HepG2 (cell line): ENCODE measurements at regions not wholly inside any gene's neighbourhood (a gene's known extent, or its start where the extent isn't known, plus 50 kb on each side); places are given as distances from the start of the nearest gene placed in this dataset.

Source experiments
- ATAC-seq: fragments of 200-7000 bp; cut with Tn5 transposase; 3 replicates; pipeline ENCODE4 v1.9.1; 2020; ENCODE audit warnings: mild to moderate bottlenecking, moderate library complexity
- BruUV-seq: library from RNA; stranded (reverse); fragments of 400-500 nt; replicated peaks from 2 replicates; lab custom pipeline; 2021; lab: Mats Ljungman, UMichigan
- CTCF ChIA-PET: fragments of 300-600 bp; formaldehyde crosslinking; extraction: SDS; loops from one replicate; lab custom pipeline; 2021; ENCODE audit warnings: low total read pairs, inconsistent platforms, low intra/inter-chr PET ratio; lab: Yijun Ruan, JAX
- POLR2A ChIA-PET: fragments of 350-600 bp; sonication (Branson Sonifier 250); formaldehyde crosslinking; loops from one replicate; lab custom pipeline; 2020; ENCODE audit warnings: antibody characterized with exemption, inconsistent platforms; lab: Yijun Ruan, JAX
- DNase-seq: peaks from one replicate; pipeline ENCODE4 v3.0.0-alpha.2; 2015; ENCODE audit warnings: low spot score
- FAIRE-seq: peaks from 3 replicates; lab custom pipeline; 2011; peaks lifted over from hg19 to GRCh38; lab: Jason Lieb, UNC
- H2AFZ ChIP-seq: one replicate; pipeline ENCODE4 v1.6.1; 2011; ENCODE audit warnings: low read length, inconsistent platforms
- H3K27ac ChIP-seq: fragments of 300-600 bp; 3 replicates; pipeline ENCODE4 v1.8.0; 2011; ENCODE audit warnings: mixed run types, mild to moderate bottlenecking, mixed read lengths, low read length, inconsistent platforms; ENCODE audit not compliant: insufficient read depth; ENCODE audit errors: extremely low read length
- H3K27me3 ChIP-seq, 2 experiments: fragments of 200-600 bp in 1 of 2; 2 replicates in 1 of 2; 3 replicates in 1 of 2; pipeline versions ENCODE4 v1.6.0 to v1.8.0; 2011; ENCODE audit warnings: low read length in 2 of 2, mild to moderate bottlenecking in 2 of 2, moderate library complexity in 2 of 2, inconsistent platforms in 1 of 2; ENCODE audit not compliant: insufficient read depth in 2 of 2, control insufficient read depth in 1 of 2
- H3K36me3 ChIP-seq, 2 experiments: fragments of 200-600 bp in 1 of 2; replicated peaks in 1 of 2; 2 replicates in 1 of 2; 3 replicates in 1 of 2; pipeline versions ENCODE4 v1.5.1 to v1.8.0; 2011; ENCODE audit warnings: low read length in 2 of 2, inconsistent platforms in 1 of 2; ENCODE audit not compliant: insufficient read depth in 2 of 2, control insufficient read depth in 1 of 2
- H3K4me1 ChIP-seq: 2 replicates; pipeline ENCODE4 v1.5.1; 2012; ENCODE audit warnings: low read length, inconsistent platforms; ENCODE audit not compliant: insufficient read depth
- H3K4me2 ChIP-seq: 2 replicates; pipeline ENCODE4 v1.6.0; 2011; ENCODE audit warnings: low read depth, low read length, inconsistent platforms
- H3K4me3 ChIP-seq, 3 experiments: fragments of 200-600 bp in 1 of 3; sonication (generic), shearing (Covaris generic) in 1 of 3; replicated peaks in 1 of 3; 2 replicates each; pipeline ENCODE4 v1.5.1; 2011 to 2016; ENCODE audit warnings: low read length in 3 of 3, inconsistent platforms in 2 of 3, low read depth in 2 of 3, mild to moderate bottlenecking in 2 of 3, control low read depth in 1 of 3, mixed read lengths in 1 of 3; ENCODE audit not compliant: insufficient read depth in 1 of 3
- H3K79me2 ChIP-seq: one replicate; pipeline ENCODE4 v1.6.1; 2011; ENCODE audit warnings: low read length, inconsistent platforms; ENCODE audit not compliant: insufficient read depth
- H3K9ac ChIP-seq: 2 replicates; pipeline ENCODE4 v1.6.0; 2011; ENCODE audit warnings: mild to moderate bottlenecking, low read depth, low read length, inconsistent platforms; ENCODE audit not compliant: insufficient read depth
- H3K9me3 ChIP-seq: 2 replicates; pipeline ENCODE4 v1.5.1; 2012; ENCODE audit warnings: mild to moderate bottlenecking, low read length
- H4K20me1 ChIP-seq: 2 replicates; pipeline ENCODE4 v1.6.0; 2011; ENCODE audit warnings: inconsistent platforms, mild to moderate bottlenecking, low read length, moderate library complexity; ENCODE audit not compliant: insufficient read depth
- EEA1 ChIP-seq: sonication (generic); formaldehyde crosslinking; IDR thresholded peaks from 2 replicates; pipeline ENCODE4 v1.5.1; 2020; ENCODE audit warnings: mild to moderate bottlenecking, missing genetic modification reagents, borderline replicate concordance
- FOXM1 ChIP-seq: sonication (generic); formaldehyde crosslinking; IDR thresholded peaks from 2 replicates; pipeline ENCODE4 v1.5.0; 2020; ENCODE audit warnings: missing genetic modification reagents
- KAT8 ChIP-seq: IDR thresholded peaks from 2 replicates; pipeline ENCODE4 v1.6.1; 2016; ENCODE audit warnings: missing genetic modification reagents, missing compliant biosample characterization
- KDM4B ChIP-seq: sonication (generic); formaldehyde crosslinking; IDR thresholded peaks from 2 replicates; pipeline ENCODE4 v1.4.0; 2020; ENCODE audit warnings: missing genetic modification reagents
- POLR2AphosphoS5 ChIP-seq: IDR thresholded peaks from 2 replicates; pipeline ENCODE4 v1.6.1; 2012; ENCODE audit warnings: low read depth, low read length
- SNAI1 ChIP-seq: sonication (generic); formaldehyde crosslinking; IDR thresholded peaks from 2 replicates; pipeline ENCODE4 v1.5.0; 2020; ENCODE audit warnings: mild to moderate bottlenecking, missing genetic modification reagents, borderline replicate concordance
- TBL1XR1 ChIP-seq: fragments of 150-350 bp; IDR thresholded peaks from 2 replicates; pipeline ENCODE4 v1.6.1; 2014; ENCODE audit warnings: borderline replicate concordance, low read length; ENCODE audit not compliant: partially characterized antibody
- ZFP36L2 ChIP-seq: sonication (generic); formaldehyde crosslinking; IDR thresholded peaks from 2 replicates; pipeline ENCODE4 v1.4.0; 2020; ENCODE audit warnings: missing genetic modification reagents
- ZNF251 ChIP-seq: sonication (generic); formaldehyde crosslinking; IDR thresholded peaks from 2 replicates; pipeline ENCODE4 v1.9.0; 2021; ENCODE audit warnings: mild to moderate bottlenecking, missing genetic modification reagents
- ZNF317 ChIP-seq: sonication (generic); formaldehyde crosslinking; IDR thresholded peaks from 2 replicates; pipeline ENCODE4 v1.5.0; 2020; ENCODE audit warnings: mild to moderate bottlenecking, missing genetic modification reagents
- ZNF343 ChIP-seq: sonication (generic); formaldehyde crosslinking; IDR thresholded peaks from 2 replicates; pipeline ENCODE4 v1.4.0; 2020; ENCODE audit warnings: mild to moderate bottlenecking, missing genetic modification reagents
- ZNF451 ChIP-seq: sonication (generic); formaldehyde crosslinking; IDR thresholded peaks from 2 replicates; pipeline ENCODE4 v1.5.0; 2020; ENCODE audit warnings: mild to moderate bottlenecking, missing genetic modification reagents
- ZNF562 ChIP-seq: sonication (generic); formaldehyde crosslinking; IDR thresholded peaks from 2 replicates; pipeline ENCODE4 v1.8.0; 2022; ENCODE audit warnings: missing genetic modification reagents, borderline replicate concordance
- ZNF614 ChIP-seq: IDR thresholded peaks from 2 replicates; pipeline ENCODE4 v1.6.1; 2018; ENCODE audit warnings: missing biosample characterization, missing genetic modification reagents, inconsistent platforms, borderline replicate concordance
- WGBS: methylation state at CpG from one replicate; pipeline ENCODE4 v1.1.6; 2017; ENCODE audit warnings: low lambda C conversion rate; 5-methylcytosine and 5-hydroxymethylcytosine counted together
- in situ Hi-C: cut with HindIII; loops from 2 replicates; pipeline ENCODE4 v1.10.0; 2017; ENCODE audit warnings: low pct_unique_long_range_greater_than_20kb; ENCODE audit not compliant: extremely low pct_ligation_motif_present
- intact Hi-C: fragments of 100-400 bp; cut with micrococcal nuclease; formaldehyde crosslinking; loops from one replicate; pipeline ENCODE4 v1.10.0; 2022; ENCODE audit not compliant: unreplicated experiment
- TF ChIP-seq, protein P1 (sequence below): sonication (generic); formaldehyde crosslinking; IDR thresholded peaks from 2 replicates; pipeline ENCODE4 v1.8.1; 2023; ENCODE audit warnings: mild to moderate bottlenecking, missing genetic modification reagents
- TF ChIP-seq, protein P2 (sequence below): sonication (generic); formaldehyde crosslinking; IDR thresholded peaks from 2 replicates; pipeline ENCODE4 v1.5.1; 2020; ENCODE audit warnings: missing genetic modification reagents, mild to moderate bottlenecking, borderline replicate concordance
- TF ChIP-seq, protein P3 (sequence below): sonication (generic); formaldehyde crosslinking; IDR thresholded peaks from 2 replicates; pipeline ENCODE4 v1.4.0; 2020; ENCODE audit warnings: missing genetic modification reagents

DNA sequence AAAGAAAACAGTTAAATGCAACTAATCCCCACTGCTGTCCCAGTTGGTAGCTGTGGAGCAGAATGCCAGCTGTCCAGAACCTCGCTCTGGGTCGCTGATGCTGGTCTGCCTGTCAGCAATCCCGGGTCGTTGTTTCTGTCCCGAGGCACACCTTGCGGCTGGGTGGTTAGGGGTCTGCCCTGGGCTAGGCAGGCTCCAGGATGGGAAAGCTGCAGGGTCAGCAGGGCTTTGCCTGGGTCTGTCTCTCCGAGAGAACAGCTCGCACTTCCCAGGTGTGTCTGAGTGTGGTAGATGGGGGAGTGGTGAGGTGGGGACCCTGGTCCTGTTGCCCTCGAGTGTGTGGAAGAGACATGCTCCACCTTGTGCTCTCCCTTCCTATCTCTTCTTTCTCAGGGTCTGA is 261.2 kb downstream of the CLIC5 start:
- Histone ChIP-seq H3K27me3 (peaks cover 2 to 25% of the 10 kb centered on the region in 2 experiments; a peak in 3 of 5 replicates), H3K4me1 (no peaks in the 10 kb centered on the region), H3K27ac (no peak overlapping the region)
- ATAC-seq, result no peak
- TF ChIP-seq KDM4B (no peak), FOXM1 (CRISPR knock-in tag) (no peak), ZFP36L2 (no peak), ZNF317 (CRISPR knock-in tag) (no peak), ZNF614 (CRISPR knock-in tag) (no peak), SNAI1 (no peak)
- TF ChIP-seq, protein P1, sequence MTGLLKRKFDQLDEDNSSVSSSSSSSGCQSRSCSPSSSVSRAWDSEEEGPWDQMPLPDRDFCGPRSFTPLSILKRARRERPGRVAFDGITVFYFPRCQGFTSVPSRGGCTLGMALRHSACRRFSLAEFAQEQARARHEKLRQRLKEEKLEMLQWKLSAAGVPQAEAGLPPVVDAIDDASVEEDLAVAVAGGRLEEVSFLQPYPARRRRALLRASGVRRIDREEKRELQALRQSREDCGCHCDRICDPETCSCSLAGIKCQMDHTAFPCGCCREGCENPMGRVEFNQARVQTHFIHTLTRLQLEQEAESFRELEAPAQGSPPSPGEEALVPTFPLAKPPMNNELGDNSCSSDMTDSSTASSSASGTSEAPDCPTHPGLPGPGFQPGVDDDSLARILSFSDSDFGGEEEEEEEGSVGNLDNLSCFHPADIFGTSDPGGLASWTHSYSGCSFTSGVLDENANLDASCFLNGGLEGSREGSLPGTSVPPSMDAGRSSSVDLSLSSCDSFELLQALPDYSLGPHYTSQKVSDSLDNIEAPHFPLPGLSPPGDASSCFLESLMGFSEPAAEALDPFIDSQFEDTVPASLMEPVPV (CRISPR knock-in tag), result no peak
- TF ChIP-seq, all 625 proteins: peak for 0
- no peak overlapping the region for H3K4me2 ChIP-seq
- no peak overlapping the region for H3K9ac ChIP-seq
- BruUV-seq, result no TSS peak
- no peaks in the 10 kb centered on the region for H4K20me1 ChIP-seq
- no peak for DNase-seq
- in situ Hi-C loops (no loop called here), intact Hi-C loops (no loop called here)
- no peaks in the 10 kb centered on the region for H3K36me3 ChIP-seq
- H3K79me2 ChIP-seq, result no peaks in the 10 kb centered on the region
- no peak for FAIRE-seq
- no peak overlapping the region for H3K4me3 ChIP-seq
- 13% methylated on average over 8 of the region's 9 CpGs for WGBS
- CTCF ChIA-PET, result no interaction called here
- H2AFZ ChIP-seq, result no peak overlapping the region
- no peaks in the 10 kb centered on the region for H3K9me3 ChIP-seq
- POLR2A ChIA-PET, result no interaction called here

DNA sequence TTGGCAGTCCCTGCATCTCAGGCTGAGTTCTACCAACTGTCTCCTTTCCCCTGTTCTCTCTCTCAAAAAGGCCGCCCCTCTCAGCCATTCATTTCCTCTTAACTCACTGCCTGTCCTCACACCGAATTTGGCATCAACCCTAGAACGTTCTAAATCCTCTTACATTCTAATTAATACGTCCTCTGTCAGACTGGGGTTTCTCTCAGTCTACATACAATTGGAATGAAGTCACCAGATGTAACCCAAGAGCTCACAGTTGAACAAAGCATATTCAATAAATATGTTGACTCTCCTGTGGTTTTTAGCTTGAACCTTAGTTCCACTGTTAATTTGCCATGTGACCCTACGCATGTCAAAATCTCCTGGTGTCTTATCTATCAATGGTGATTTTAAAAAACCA is 269.6 kb downstream of the CLIC5 start:
- Histone ChIP-seq H3K4me1 (peaks cover 7% of the 10 kb centered on the region), H4K20me1 (no peaks in the 10 kb centered on the region), H2AFZ (no peak overlapping the region), H3K27ac (no peak overlapping the region), H3K9me3 (peaks cover 11% of the 10 kb centered on the region; the same call in 1 of the 2 replicates), H3K79me2 (no peaks in the 10 kb centered on the region), H3K9ac (no peak overlapping the region), H3K36me3 (no peaks in the 10 kb centered on the region), H3K4me2 (no peak overlapping the region), H3K27me3 (no peaks in the 10 kb centered on the region; a peak in 1 of 5 replicates), H3K4me3 (no peak overlapping the region)
- in situ Hi-C loops, result no loop called here
- intact Hi-C loops, result no loop called here
- 8% methylated on average over 5 of the region's 5 CpGs for WGBS
- BruUV-seq, result no TSS peak
- CTCF ChIA-PET, result no interaction called here
- POLR2A ChIA-PET, result no interaction called here
- ATAC-seq (no peak), FAIRE-seq (no peak), DNase-seq (no peak)
- TF ChIP-seq ZNF562 (CRISPR knock-in tag) (no peak), KAT8 (CRISPR knock-in tag) (no peak), ZNF343 (CRISPR knock-in tag) (no peak), EEA1 (CRISPR knock-in tag) (no peak), ZNF251 (CRISPR knock-in tag) (no peak), ZNF451 (no peak), POLR2AphosphoS5 (no peak), TBL1XR1 (no peak)
- TF ChIP-seq, protein P2, sequence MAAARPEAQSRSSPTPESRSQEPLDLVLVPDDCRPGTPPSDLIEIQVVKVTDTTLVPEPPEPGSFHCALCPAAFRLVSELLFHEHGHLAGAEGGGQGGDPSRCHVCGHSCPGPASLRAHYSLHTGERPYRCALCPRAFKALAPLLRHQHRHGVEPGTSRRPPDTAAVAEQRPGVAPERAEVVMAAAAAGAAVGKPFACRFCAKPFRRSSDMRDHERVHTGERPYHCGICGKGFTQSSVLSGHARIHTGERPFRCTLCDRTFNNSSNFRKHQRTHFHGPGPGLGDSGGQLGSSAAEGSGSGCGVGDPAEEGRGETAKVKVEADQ, result no peak
- TF ChIP-seq, protein P3, sequence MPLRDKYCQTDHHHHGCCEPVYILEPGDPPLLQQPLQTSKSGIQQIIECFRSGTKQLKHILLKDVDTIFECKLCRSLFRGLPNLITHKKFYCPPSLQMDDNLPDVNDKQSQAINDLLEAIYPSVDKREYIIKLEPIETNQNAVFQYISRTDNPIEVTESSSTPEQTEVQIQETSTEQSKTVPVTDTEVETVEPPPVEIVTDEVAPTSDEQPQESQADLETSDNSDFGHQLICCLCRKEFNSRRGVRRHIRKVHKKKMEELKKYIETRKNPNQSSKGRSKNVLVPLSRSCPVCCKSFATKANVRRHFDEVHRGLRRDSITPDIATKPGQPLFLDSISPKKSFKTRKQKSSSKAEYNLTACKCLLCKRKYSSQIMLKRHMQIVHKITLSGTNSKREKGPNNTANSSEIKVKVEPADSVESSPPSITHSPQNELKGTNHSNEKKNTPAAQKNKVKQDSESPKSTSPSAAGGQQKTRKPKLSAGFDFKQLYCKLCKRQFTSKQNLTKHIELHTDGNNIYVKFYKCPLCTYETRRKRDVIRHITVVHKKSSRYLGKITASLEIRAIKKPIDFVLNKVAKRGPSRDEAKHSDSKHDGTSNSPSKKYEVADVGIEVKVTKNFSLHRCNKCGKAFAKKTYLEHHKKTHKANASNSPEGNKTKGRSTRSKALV, result no peak
